Fibroblast of the aortic adventitia (primary cell): ENCODE measurements at regions not wholly inside any gene's neighbourhood (a gene's known extent, or its start where the extent isn't known, plus 50 kb on each side); places are given as distances from the start of the nearest gene placed in this dataset.

Source experiments
- DNase-seq: peaks from one replicate; pipeline ENCODE4 v3.0.0-alpha.2; 2010; ENCODE audit warnings: low read depth
- H3K4me3 ChIP-seq: 2 replicates; pipeline ENCODE4 v1.5.1; 2011; ENCODE audit warnings: low read depth, mild to moderate bottlenecking, control low read depth, low read length, moderate library complexity
- TF ChIP-seq, protein P1 (sequence below): IDR thresholded peaks from 2 replicates; pipeline ENCODE4 v1.5.1; 2011; ENCODE audit warnings: mild to moderate bottlenecking, low read length, control low read depth, inconsistent platforms; ENCODE audit not compliant: insufficient read depth

DNA sequence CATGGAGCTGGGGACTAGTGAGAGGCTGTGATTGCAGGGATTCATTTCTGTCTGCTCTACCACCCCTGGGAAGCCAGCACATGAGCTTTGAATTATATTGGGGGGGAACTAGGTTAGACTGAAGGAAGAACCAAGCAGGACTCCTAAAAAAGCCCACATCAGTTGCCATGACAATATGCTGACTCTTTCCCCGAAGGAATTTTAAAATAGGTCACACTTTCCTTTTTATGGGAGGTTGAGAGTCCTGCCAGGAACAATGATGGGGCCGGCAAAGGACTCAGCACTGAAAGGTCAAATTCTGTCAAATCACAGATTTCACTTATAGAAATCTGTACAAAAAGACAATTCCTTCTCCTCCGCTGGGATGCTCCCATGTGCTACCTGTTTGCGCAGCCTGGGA, 130.8 kb downstream of the ZNF621 start:
- TF ChIP-seq, protein P1, sequence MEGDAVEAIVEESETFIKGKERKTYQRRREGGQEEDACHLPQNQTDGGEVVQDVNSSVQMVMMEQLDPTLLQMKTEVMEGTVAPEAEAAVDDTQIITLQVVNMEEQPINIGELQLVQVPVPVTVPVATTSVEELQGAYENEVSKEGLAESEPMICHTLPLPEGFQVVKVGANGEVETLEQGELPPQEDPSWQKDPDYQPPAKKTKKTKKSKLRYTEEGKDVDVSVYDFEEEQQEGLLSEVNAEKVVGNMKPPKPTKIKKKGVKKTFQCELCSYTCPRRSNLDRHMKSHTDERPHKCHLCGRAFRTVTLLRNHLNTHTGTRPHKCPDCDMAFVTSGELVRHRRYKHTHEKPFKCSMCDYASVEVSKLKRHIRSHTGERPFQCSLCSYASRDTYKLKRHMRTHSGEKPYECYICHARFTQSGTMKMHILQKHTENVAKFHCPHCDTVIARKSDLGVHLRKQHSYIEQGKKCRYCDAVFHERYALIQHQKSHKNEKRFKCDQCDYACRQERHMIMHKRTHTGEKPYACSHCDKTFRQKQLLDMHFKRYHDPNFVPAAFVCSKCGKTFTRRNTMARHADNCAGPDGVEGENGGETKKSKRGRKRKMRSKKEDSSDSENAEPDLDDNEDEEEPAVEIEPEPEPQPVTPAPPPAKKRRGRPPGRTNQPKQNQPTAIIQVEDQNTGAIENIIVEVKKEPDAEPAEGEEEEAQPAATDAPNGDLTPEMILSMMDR: no peak
- no peak overlapping the region for H3K4me3 ChIP-seq
- no peak for DNase-seq

DNA sequence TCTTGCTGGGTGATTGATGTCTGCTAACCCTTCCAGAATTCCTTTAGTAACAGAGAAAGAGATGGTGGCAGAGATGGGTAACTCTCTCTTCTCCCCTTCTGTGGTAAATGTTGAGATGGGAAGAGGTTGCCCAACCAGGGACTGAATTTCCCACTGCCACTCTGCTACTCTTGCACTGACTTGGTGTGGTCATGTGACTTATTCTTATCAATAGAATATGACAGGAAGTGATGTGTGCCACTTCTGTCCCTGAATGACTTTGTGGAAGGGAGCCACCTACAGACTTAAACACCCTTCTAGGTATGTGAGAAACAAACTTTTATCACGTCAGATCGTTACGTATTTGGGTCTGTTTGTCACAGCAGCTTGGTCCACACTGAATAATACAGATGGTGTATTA, 132.9 kb downstream of the ZNF621 start:
- TF ChIP-seq, protein P1: no peak
- DNase-seq: no peak
- H3K4me3 ChIP-seq: no peak overlapping the region

GRCh38 chr3:40658305-40658704, 133.5 kb downstream of the ZNF621 start:
- H3K4me3 ChIP-seq: no peak overlapping the region
- no peak for DNase-seq
- TF ChIP-seq, protein P1: no peak

GRCh38 chr3:40660554-40660953, 135.8 kb downstream of the ZNF621 start:
- TF ChIP-seq, protein P1: no peak
- H3K4me3 ChIP-seq: no peak overlapping the region
- DNase-seq: no peak

DNA sequence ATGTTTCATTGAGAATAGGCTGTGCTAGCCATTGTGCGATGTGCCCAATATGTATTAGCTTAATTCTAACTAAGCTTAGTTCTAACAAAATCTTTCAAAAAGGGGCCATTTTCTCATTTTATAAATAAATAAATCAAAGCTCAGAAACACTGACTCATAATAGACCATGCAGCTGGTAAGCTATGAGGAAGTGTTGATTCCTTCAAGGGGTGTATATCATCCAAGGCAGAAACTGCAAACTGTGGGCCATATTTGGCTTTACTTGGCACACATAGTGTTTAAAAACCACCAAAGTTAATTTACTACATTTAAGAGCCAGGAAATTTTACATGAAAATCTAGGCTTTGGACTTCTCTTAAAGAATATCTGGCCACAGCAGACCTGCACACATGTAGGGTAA, 136.5 kb downstream of the ZNF621 start:
- DNase-seq: no peak
- TF ChIP-seq, protein P1: no peak
- no peak overlapping the region for H3K4me3 ChIP-seq

DNA sequence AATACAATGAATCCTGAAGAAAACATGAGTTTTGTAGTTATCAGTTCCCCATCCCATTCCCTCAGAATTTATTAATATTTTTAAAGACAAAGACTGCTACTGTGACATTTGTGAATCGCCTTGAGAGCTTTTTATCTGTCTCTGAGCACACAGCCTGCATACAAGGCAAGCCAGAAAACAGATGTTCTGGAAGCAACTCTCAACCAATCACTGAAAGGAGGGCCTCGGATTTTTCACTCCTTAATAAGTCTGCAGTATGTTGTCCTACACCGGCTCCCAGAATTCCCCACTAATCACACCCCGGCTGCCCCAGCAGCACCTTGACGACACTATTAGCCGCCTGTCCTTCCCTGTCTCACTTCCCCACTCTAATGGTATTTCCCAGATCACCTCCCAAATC, 138.5 kb downstream of the ZNF621 start:
- no peak for DNase-seq
- H3K4me3 ChIP-seq: no peak overlapping the region
- TF ChIP-seq, protein P1: no peak

DNA sequence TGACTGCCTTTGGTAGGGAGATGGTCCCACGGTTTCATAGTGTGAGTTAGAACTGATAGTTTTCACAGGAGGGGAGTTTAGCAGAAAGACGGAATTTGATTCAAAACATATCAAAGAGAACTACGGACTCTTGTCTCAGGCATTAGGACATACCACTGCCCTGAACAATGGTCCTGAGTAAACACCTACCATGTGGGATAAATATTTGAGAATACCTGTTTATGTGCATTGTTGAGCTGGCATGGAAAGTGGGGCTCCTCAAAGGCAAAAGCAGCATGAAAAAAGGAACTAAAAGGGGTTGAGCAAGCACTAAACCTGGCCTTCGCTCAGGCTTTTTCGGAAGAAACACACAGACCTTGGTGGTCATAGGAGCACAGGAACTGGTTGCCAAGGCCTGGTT, 144.4 kb downstream of the ZNF621 start:
- TF ChIP-seq, protein P1: no peak
- DNase-seq: no peak
- no peak overlapping the region for H3K4me3 ChIP-seq
